22Rv1 (cell line): ENCODE measurements at regions not wholly inside any gene's neighbourhood (a gene's known extent, or its start where the extent isn't known, plus 50 kb on each side); places are given as distances from the start of the nearest gene placed in this dataset.
A peak's percentile ranks its signal among the peaks of the same experiment; 100 is the strongest.

Experiments used
- H3K27ac ChIP-seq: fragments of 450-650 bp; 2 replicates; pipeline ENCODE4 v1.5.1; 2017
- CTCF ChIP-seq: fragments of 450-650 bp; IDR thresholded peaks from 2 replicates; pipeline ENCODE4 v1.5.1; 2017; ENCODE audit warnings: mild to moderate bottlenecking
- ZFX ChIP-seq: fragments of 450-650 bp; IDR thresholded peaks from 2 replicates; pipeline ENCODE4 v1.6.1; 2017; ENCODE audit warnings: antibody characterized with exemption, borderline replicate concordance

DNA sequence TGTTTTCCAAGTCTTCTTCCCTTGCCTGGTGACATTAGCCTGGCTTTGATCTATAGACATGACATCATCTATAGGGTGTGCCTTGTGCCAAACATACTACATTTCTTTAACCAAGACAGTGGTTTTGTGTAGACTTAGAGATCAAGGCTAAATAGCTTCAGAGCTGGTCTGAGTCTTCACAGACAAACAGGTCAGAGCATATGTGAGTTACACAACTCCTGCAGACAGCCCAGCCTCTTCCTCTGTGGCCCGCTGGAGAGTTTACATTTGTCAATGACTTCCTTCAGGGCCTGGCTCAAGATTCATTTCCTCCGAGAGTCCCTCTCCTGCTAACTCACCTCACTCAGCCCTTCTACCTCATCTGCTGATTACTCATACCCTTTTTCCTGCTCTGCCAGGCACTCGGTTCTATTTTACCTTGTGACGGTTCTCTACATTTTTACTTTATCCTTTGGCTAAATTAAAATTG, 73.1 kb upstream of the TANC2 start:
- H3K27ac ChIP-seq, result no peak overlapping the region
- TF ChIP-seq ZFX (no peak), CTCF (no peak)

GRCh38 chr17:62892061-62892675, 73.9 kb upstream of the TANC2 start:
- TF ChIP-seq CTCF (no peak), ZFX (no peak)
- H3K27ac ChIP-seq, result no peak overlapping the region

GRCh38 chr17:62891659-62892058, 74.4 kb upstream of the TANC2 start:
- no peak overlapping the region for H3K27ac ChIP-seq
- TF ChIP-seq CTCF (no peak), ZFX (no peak)

GRCh38 chr17:62888765-62889164, 77.3 kb upstream of the TANC2 start:
- H3K27ac ChIP-seq, result 0 out of 2 replicates have a peak overlapping the region, but pooled peaks have one; percentile 0
- no peak for TF ChIP-seq CTCF
- TF ChIP-seq ZFX, result no peak

GRCh38 chr17:62888148-62888547, 77.9 kb upstream of the TANC2 start:
- no peak for TF ChIP-seq ZFX
- no peak for TF ChIP-seq CTCF
- peak overlapping the region; percentile 38; the same call in 1 of the 2 replicates for H3K27ac ChIP-seq

DNA sequence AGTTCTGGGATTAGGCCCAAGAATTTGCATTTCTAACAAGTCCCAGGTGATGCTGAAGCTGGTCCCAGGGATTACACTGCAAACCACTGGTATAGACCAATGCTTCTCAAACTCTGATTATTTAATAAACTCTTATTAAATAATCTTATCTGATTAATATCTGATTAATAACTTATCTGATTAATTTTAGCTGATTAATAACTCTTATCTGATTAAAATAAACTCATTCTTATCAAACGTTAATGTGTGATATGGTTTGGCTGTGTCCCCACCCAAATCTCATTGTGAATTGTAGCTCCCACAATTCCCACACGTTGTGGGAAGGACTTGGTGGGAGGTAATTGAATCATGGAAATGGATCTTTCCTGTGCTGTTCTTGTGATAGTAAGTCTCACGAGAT, 78.6 kb upstream of the TANC2 start:
- peak overlapping the region; percentile 38; the same call in 1 of the 2 replicates for H3K27ac ChIP-seq
- no peak for TF ChIP-seq ZFX
- no peak for TF ChIP-seq CTCF

- TF ChIP-seq ZFX (no peak), CTCF (no peak)
- no peak overlapping the region for H3K27ac ChIP-seq
Observed at GRCh38 chr17:62884781-62885180, 76.7 kb upstream of the MARCHF10 start.
